ENCODE measurements at regions not wholly inside any gene's neighbourhood (a gene's known extent, or its start where the extent isn't known, plus 50 kb on each side); places are given as distances from the start of the nearest gene placed in this dataset.

DNA sequence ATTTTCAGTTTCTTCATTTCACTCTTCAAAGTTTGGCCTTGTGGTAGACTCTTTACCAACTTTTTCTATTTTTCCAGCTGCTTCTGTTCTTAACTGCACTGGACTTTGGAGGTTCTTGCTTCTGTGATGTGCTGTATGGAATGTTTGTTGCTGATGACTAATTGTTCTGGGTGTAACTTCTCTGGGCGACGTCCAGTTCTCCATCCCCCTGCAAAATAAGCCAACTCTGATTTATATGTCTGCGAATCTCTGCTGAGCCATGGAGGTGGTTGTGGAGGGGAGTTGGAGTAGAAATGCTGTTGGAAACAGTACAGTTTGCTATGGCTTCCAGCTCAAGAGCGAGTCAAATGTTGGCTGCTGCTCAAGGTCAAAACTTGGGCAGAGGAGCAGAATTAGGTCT, 113.9 kb upstream of the DYRK2 start:
- Histone ChIP-seq H3K36me3 (ENCODE audit: insufficient read depth, low read length, poor library complexity, severe bottlenecking) (no peaks in the 10 kb centered on the region), H3K4me1 (ENCODE audit: insufficient read depth, low read length, poor library complexity, severe bottlenecking) (no peaks in the 10 kb centered on the region), H3K9me3 (ENCODE audit: low read depth, low read length, poor library complexity, severe bottlenecking) (no peaks in the 10 kb centered on the region), H3K27ac (ENCODE audit: low read depth, low read length, poor library complexity, severe bottlenecking) (no peak overlapping the region), H3K4me3 (ENCODE audit: low read depth, low read length, poor library complexity, severe bottlenecking) (no peak overlapping the region), H3K27me3 (replicated peaks; ENCODE audit: insufficient read depth, low read depth, low read length, poor library complexity) (no peaks in the 10 kb centered on the region)
- ChIA-PET CTCF (no interaction called here), POLR2A (ENCODE audit: low non-redundant PET) (no interaction called here)
- TF ChIP-seq EZH2 (IDR thresholded peaks at IDR 0.05; ENCODE audit: borderline replicate concordance, low read depth, low read length, poor library complexity, severe bottlenecking): no peak
- TF ChIP-seq CTCF (conservative IDR thresholded peaks at IDR 0.05; ENCODE audit: low read depth, low read length): no peak
- DNase-seq (ENCODE audit: low spot score): no peak
- intact Hi-C loops (cut with micrococcal nuclease; ENCODE audit: unreplicated experiment): no loop called here
- no TSS peak for BruUV-seq (replicated peaks)

GRCh38 chr12:67535176-67535575, 113.4 kb upstream of the DYRK2 start:
- Histone ChIP-seq H3K36me3 (ENCODE audit: insufficient read depth, low read length, poor library complexity, severe bottlenecking) (no peaks in the 10 kb centered on the region), H3K27me3 (replicated peaks; ENCODE audit: insufficient read depth, low read depth, low read length, poor library complexity) (no peaks in the 10 kb centered on the region), H3K27ac (ENCODE audit: low read depth, low read length, poor library complexity, severe bottlenecking) (no peak overlapping the region), H3K4me3 (ENCODE audit: low read depth, low read length, poor library complexity, severe bottlenecking) (no peak overlapping the region), H3K4me1 (ENCODE audit: insufficient read depth, low read length, poor library complexity, severe bottlenecking) (no peaks in the 10 kb centered on the region), H3K9me3 (ENCODE audit: low read depth, low read length, poor library complexity, severe bottlenecking) (no peaks in the 10 kb centered on the region)
- no peak for DNase-seq (ENCODE audit: low spot score)
- TF ChIP-seq CTCF (conservative IDR thresholded peaks at IDR 0.05; ENCODE audit: low read depth, low read length): no peak
- no peak for TF ChIP-seq EZH2 (IDR thresholded peaks at IDR 0.05; ENCODE audit: borderline replicate concordance, low read depth, low read length, poor library complexity, severe bottlenecking)
- CTCF ChIA-PET: no interaction called here
- intact Hi-C loops (cut with micrococcal nuclease; ENCODE audit: unreplicated experiment): no loop called here
- BruUV-seq (replicated peaks): no TSS peak
- POLR2A ChIA-PET (ENCODE audit: low non-redundant PET): no interaction called here

DNA sequence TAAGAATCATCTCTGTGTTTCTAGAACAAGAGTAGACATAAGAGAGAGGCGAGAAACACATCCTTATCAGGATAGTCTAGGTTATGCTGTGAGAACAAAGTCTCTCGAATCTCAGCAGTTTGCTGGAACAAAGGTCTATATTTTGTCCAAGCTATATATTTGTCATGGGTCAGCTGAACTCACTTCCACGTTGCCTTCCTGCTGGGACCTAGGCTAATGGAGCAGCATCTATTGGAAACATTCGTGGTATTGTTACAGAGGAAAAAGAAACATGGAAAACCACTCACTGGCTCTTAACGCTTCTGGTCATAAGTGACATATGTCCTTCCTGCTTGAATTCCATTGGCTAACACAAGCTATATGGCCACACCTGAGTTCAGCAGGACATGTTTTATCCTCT, 112.6 kb upstream of the DYRK2 start:
- Histone ChIP-seq H3K4me3 (ENCODE audit: low read depth, low read length, poor library complexity, severe bottlenecking) (no peak overlapping the region), H3K4me1 (ENCODE audit: insufficient read depth, low read length, poor library complexity, severe bottlenecking) (no peaks in the 10 kb centered on the region), H3K36me3 (ENCODE audit: insufficient read depth, low read length, poor library complexity, severe bottlenecking) (no peaks in the 10 kb centered on the region), H3K27ac (ENCODE audit: low read depth, low read length, poor library complexity, severe bottlenecking) (no peak overlapping the region), H3K9me3 (ENCODE audit: low read depth, low read length, poor library complexity, severe bottlenecking) (no peaks in the 10 kb centered on the region), H3K27me3 (replicated peaks; ENCODE audit: insufficient read depth, low read depth, low read length, poor library complexity) (no peaks in the 10 kb centered on the region)
- ChIA-PET POLR2A (ENCODE audit: low non-redundant PET) (no interaction called here), CTCF (no interaction called here)
- intact Hi-C loops (cut with micrococcal nuclease; ENCODE audit: unreplicated experiment): no loop called here
- TF ChIP-seq EZH2 (IDR thresholded peaks at IDR 0.05; ENCODE audit: borderline replicate concordance, low read depth, low read length, poor library complexity, severe bottlenecking) (no peak), CTCF (conservative IDR thresholded peaks at IDR 0.05; ENCODE audit: low read depth, low read length) (no peak)
- DNase-seq (ENCODE audit: low spot score): no peak
- no TSS peak for BruUV-seq (replicated peaks)

Measured in A673 (cell line).